ENCODE measurements at regions not wholly inside any gene's neighbourhood (a gene's known extent, or its start where the extent isn't known, plus 50 kb on each side); places are given as distances from the start of the nearest gene placed in this dataset.

DNA sequence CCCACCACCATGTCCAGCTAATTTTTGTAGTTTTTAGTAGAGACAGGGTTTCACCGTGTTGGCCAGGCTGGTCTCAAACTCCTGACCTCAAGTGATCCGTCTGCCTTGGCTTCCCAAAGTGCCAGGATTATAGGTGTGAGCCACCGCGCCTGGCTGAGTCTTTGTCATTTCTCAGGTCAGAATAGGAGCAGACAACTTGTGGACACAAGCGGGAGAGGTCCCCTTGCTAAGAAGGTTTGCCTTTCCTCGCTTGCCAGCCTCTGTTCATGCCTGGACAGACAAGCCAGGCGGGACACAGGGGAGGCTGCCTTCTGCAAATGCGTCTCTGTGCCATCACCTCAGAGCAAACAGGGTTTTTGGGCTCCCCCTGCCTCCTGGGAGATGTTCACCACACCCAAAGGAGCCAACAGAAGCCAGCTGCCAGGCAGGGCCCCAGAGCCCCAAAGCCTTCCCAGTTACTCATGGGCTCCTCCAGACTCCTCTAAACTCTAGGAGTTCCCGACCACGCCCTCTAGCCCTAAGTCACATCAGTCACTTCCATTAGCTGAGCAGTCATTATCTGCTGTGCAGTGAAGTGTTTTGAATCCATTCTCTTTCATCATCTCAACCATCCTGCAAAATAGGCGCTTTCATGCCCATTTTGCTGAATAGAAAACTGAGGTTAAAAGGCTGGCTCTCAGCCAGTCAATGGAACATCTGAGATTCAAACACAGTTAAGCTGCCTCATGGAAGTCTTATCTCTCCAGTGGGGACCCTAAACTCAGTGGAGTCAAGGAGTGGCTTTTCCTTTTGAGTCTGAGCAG is 245.0 kb downstream of the UACA start:
- TF ChIP-seq, protein P1, sequence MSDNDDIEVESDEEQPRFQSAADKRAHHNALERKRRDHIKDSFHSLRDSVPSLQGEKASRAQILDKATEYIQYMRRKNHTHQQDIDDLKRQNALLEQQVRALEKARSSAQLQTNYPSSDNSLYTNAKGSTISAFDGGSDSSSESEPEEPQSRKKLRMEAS (IDR thresholded peaks at IDR 0.05; ENCODE audit: low read depth, low read length) = no peak
- TF ChIP-seq POLR2A (IDR thresholded peaks at IDR 0.05; ENCODE audit: extremely low read depth, insufficient read length) (no peak), CTCF (IDR thresholded peaks at IDR 0.05; ENCODE audit: low read depth, low read length) (no peak), MYC (IDR thresholded peaks at IDR 0.05; ENCODE audit: low read depth, low read length) (no peak)
- no peak overlapping the region for H3K4me3 ChIP-seq (ENCODE audit: low read depth, low read length)
- no peak for DNase-seq (ENCODE audit: low read depth)

DNA sequence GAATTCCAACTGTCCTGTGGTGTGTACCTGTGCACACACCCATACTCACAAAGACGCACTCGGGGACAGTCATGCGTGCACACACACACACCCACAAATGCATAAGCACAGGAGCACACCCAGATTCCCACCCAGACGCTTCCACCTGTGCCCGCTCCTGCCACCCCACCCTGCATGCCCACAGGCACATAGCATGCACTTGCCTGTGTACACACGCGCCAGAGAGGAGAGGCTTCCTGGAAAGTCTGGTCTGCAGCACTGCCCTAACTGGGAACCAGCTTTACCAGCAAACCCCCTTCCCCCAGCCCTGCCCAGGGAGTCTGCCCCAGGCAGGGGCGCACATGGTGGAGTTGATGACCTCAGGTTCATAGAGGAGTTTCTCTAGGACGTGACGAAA is 246.2 kb downstream of the UACA start:
- TF ChIP-seq POLR2A (IDR thresholded peaks at IDR 0.05; ENCODE audit: extremely low read depth, insufficient read length) (no peak), CTCF (IDR thresholded peaks at IDR 0.05; ENCODE audit: low read depth, low read length) (no peak), MYC (IDR thresholded peaks at IDR 0.05; ENCODE audit: low read depth, low read length) (no peak)
- TF ChIP-seq, protein P1 (IDR thresholded peaks at IDR 0.05; ENCODE audit: low read depth, low read length) = no peak
- no peak for DNase-seq (ENCODE audit: low read depth)
- no peak overlapping the region for H3K4me3 ChIP-seq (ENCODE audit: low read depth, low read length)

GRCh38 chr15:70516408-70517193 is 246.8 kb downstream of the UACA start:
- no peak for TF ChIP-seq MYC (IDR thresholded peaks at IDR 0.05; ENCODE audit: low read depth, low read length)
- TF ChIP-seq, protein P1 (IDR thresholded peaks at IDR 0.05; ENCODE audit: low read depth, low read length) = no peak
- TF ChIP-seq CTCF (IDR thresholded peaks at IDR 0.05; ENCODE audit: low read depth, low read length) = no peak
- TF ChIP-seq POLR2A (IDR thresholded peaks at IDR 0.05; ENCODE audit: extremely low read depth, insufficient read length) = no peak

GRCh38 chr15:70514251-70514650 is 249.1 kb downstream of the UACA start:
- no peak for DNase-seq (ENCODE audit: low read depth)
- H3K4me3 ChIP-seq (ENCODE audit: low read depth, low read length) = no peak overlapping the region
- TF ChIP-seq CTCF (IDR thresholded peaks at IDR 0.05; ENCODE audit: low read depth, low read length) (no peak), POLR2A (IDR thresholded peaks at IDR 0.05; ENCODE audit: extremely low read depth, insufficient read length) (no peak), MYC (IDR thresholded peaks at IDR 0.05; ENCODE audit: low read depth, low read length) (no peak)

More at GRCh38 chr15:70516408-70517193, 246.8 kb downstream of the UACA start:
- no peak overlapping the region for H3K4me3 ChIP-seq (ENCODE audit: low read depth, low read length)
- DNase-seq (ENCODE audit: low read depth) = no peak

DNA sequence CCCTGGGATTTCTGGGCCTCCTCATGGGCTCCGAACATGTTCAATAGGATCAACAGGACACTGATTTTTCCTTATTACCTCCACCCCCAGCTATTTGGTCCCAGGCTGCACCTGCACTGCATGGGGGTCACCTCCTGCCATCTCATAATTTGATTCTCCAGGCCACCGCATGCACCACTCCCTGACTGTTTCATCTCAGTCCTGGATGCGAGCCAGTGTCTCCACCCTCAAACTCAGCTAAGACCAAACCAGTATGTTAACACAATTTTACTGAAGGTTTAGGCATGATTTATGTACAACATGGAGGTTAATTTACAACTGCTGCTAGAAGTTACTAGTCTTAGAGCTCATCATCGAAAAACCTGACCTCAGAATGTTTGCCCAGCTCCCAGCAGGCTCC is 249.5 kb downstream of the UACA start:
- no peak overlapping the region for H3K4me3 ChIP-seq (ENCODE audit: low read depth, low read length)
- no peak for DNase-seq (ENCODE audit: low read depth)
- TF ChIP-seq MYC (IDR thresholded peaks at IDR 0.05; ENCODE audit: low read depth, low read length) (no peak), POLR2A (IDR thresholded peaks at IDR 0.05; ENCODE audit: extremely low read depth, insufficient read length) (no peak), CTCF (IDR thresholded peaks at IDR 0.05; ENCODE audit: low read depth, low read length) (no peak)
- TF ChIP-seq, protein P1 (IDR thresholded peaks at IDR 0.05; ENCODE audit: low read depth, low read length) = no peak
